ENCODE measurements at regions not wholly inside any gene's neighbourhood (a gene's known extent, or its start where the extent isn't known, plus 50 kb on each side); places are given as distances from the start of the nearest gene placed in this dataset.
"Not testable (repeated sequence)": the region's sequence is repeated elsewhere in the genome, so short reads cannot be mapped to it uniquely, and the experiment has no call there.

DNA sequence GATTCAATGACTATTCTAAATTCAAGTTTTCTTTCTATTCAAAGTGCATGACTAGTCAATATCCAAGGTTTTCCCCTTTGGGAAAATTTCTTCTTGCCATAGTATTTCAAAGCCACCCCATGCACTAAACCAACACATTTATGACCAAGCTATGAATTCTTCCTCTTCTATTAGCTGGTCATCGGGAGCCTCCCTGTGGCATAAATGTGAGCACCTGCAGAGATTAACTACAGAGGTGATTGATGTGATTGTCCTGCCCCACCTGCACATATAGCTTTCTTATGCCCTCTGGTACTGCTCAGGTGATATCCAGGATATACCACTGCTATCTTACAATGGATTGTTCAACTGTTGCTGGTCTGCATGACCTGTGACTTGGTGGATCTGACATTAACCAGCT, 694.9 kb downstream of the ZBBX start:
- no peaks in the 10 kb centered on the region for H3K36me3 Mint-ChIP-seq (ENCODE audit: low read depth)
- Histone ChIP-seq H3K4me1 (ENCODE audit: insufficient read depth, low read length) (no peaks in the 10 kb centered on the region), H3K27ac (ENCODE audit: low read depth in 1 of 2, low read length in 2 of 2) (no peak overlapping the region), H3K9me3 (ENCODE audit: control insufficient read depth in 1 of 2, insufficient read depth in 1 of 2, low read length in 2 of 2) (no peaks in the 10 kb centered on the region), H3K36me3 (ENCODE audit: insufficient read depth, low read length) (no peaks in the 10 kb centered on the region), H3K27me3 (ENCODE audit: control insufficient read depth in 1 of 2, insufficient read depth in 2 of 2, low read length in 2 of 2) (no peaks in the 10 kb centered on the region), H3K4me3 (ENCODE audit: low read length) (no peak overlapping the region)
- H3K4me1 Mint-ChIP-seq (ENCODE audit: low read depth): no peaks in the 10 kb centered on the region
- no peak for TF ChIP-seq CTCF (IDR thresholded peaks at IDR 0.05)
- H3K27me3 Mint-ChIP-seq: no peaks in the 10 kb centered on the region
- H3K4me3 Mint-ChIP-seq: no peak overlapping the region
- H3K9me3 Mint-ChIP-seq: no peaks in the 10 kb centered on the region
- no peak overlapping the region for H3K27ac Mint-ChIP-seq
- ATAC-seq (ENCODE audit: poor library complexity): no peak
- intact Hi-C loops (cut with DNase I, micrococcal nuclease): no loop called here
- no peak for DNase-seq
- ChIA-PET POLR2A (no interaction called here), CTCF (no interaction called here)

DNA sequence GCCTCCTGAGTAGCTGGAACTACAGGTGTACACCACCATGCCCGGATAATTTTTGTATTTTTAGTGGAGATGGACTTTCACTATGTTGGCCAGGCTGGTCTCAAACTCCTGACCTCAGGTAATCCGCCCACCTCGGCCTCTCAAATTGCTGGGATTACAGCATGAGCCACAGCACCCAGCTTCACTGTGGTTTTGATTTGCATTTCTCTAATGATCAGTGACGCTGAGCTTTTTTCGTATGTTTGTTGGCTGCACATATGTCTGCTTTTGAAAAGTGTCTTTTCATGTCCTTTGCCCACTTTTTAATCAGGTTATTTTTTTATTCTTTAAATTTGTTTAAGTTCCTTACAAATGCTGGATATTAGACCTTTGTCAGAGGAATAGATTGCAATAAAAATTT, 696.0 kb downstream of the ZBBX start:
- H3K4me3 ChIP-seq (ENCODE audit: low read length); H3K27ac ChIP-seq (ENCODE audit: low read depth in 1 of 2, low read length in 2 of 2); ATAC-seq (ENCODE audit: poor library complexity); H3K4me3 Mint-ChIP-seq; H3K4me1 ChIP-seq (ENCODE audit: insufficient read depth, low read length); DNase-seq; H3K27ac Mint-ChIP-seq; POLR2A ChIA-PET; H3K27me3 Mint-ChIP-seq; H3K9me3 ChIP-seq (ENCODE audit: control insufficient read depth in 1 of 2, insufficient read depth in 1 of 2, low read length in 2 of 2); CTCF ChIA-PET; H3K27me3 ChIP-seq (ENCODE audit: control insufficient read depth in 1 of 2, insufficient read depth in 2 of 2, low read length in 2 of 2); H3K9me3 Mint-ChIP-seq; H3K36me3 Mint-ChIP-seq (ENCODE audit: low read depth); intact Hi-C loops (cut with DNase I, micrococcal nuclease); H3K4me1 Mint-ChIP-seq (ENCODE audit: low read depth); H3K36me3 ChIP-seq (ENCODE audit: insufficient read depth, low read length): not testable (repeated sequence)

- no peak for ATAC-seq (ENCODE audit: poor library complexity)
- no peak for DNase-seq
Measured at GRCh38 chr3:166669781-166670180, 710.3 kb downstream of the ZBBX start.

More at GRCh38 chr3:166669781-166670180, 710.3 kb downstream of the ZBBX start:
- no peak overlapping the region for H3K27ac ChIP-seq (ENCODE audit: low read depth in 1 of 2, low read length in 2 of 2)
- Mint-ChIP-seq H3K27me3 (no peaks in the 10 kb centered on the region), H3K27ac (no peak overlapping the region), H3K36me3 (ENCODE audit: low read depth) (no peaks in the 10 kb centered on the region), H3K4me3 (no peak overlapping the region), H3K4me1 (ENCODE audit: low read depth) (no peaks in the 10 kb centered on the region), H3K9me3 (peaks cover 7% of the 10 kb centered on the region)
- no peaks in the 10 kb centered on the region for H3K36me3 ChIP-seq (ENCODE audit: insufficient read depth, low read length)
- ChIA-PET POLR2A (no interaction called here), CTCF (no interaction called here)
- H3K27me3 ChIP-seq (ENCODE audit: control insufficient read depth in 1 of 2, insufficient read depth in 2 of 2, low read length in 2 of 2): no peaks in the 10 kb centered on the region
- H3K9me3 ChIP-seq (ENCODE audit: control insufficient read depth in 1 of 2, insufficient read depth in 1 of 2, low read length in 2 of 2): no peaks in the 10 kb centered on the region
- H3K4me3 ChIP-seq (ENCODE audit: low read length): no peak overlapping the region
- no peak for TF ChIP-seq CTCF (IDR thresholded peaks at IDR 0.05)
- H3K4me1 ChIP-seq (ENCODE audit: insufficient read depth, low read length): no peaks in the 10 kb centered on the region
- intact Hi-C loops (cut with DNase I, micrococcal nuclease): no loop called here

All from CD4-positive, alpha-beta T cell (primary cell).